ENCODE measurements at regions not wholly inside any gene's neighbourhood (a gene's known extent, or its start where the extent isn't known, plus 50 kb on each side); places are given as distances from the start of the nearest gene placed in this dataset.

- TF ChIP-seq EZH2phosphoT487 (IDR thresholded peaks at IDR 0.05; ENCODE audit: borderline replicate concordance, low read depth, low read length) (no peak), CTCF (conservative IDR thresholded peaks at IDR 0.05; ENCODE audit: low read length) (no peak)
- no peaks in the 10 kb centered on the region for H3K9me3 ChIP-seq (ENCODE audit: low read length)
- H3K4me3 ChIP-seq (ENCODE audit: low read depth, low read length, poor library complexity, severe bottlenecking) = no peak overlapping the region
- H3K9me2 ChIP-seq (ENCODE audit: insufficient read depth, low read length) = no peaks in the 10 kb centered on the region
- no peaks in the 10 kb centered on the region for H3K4me1 ChIP-seq (ENCODE audit: insufficient read depth, low read length, poor library complexity, severe bottlenecking)
- no peak overlapping the region for H3K4me2 ChIP-seq (ENCODE audit: low read length)
- no peaks in the 10 kb centered on the region for H3K36me3 ChIP-seq (ENCODE audit: insufficient read depth, low read length)
- ChIA-PET CTCF (ENCODE audit: unreplicated experiment) (no interaction called here), POLR2A (no interaction called here)
- no peak overlapping the region for H2AFZ ChIP-seq (ENCODE audit: low read length)
- H3K79me2 ChIP-seq (ENCODE audit: insufficient read depth, low read depth, low read length) = no peaks in the 10 kb centered on the region
- no TSS peak for BruUV-seq (replicated peaks)
- intact Hi-C loops (cut with micrococcal nuclease; ENCODE audit: unreplicated experiment) = no loop called here
- H3K27ac ChIP-seq (ENCODE audit: low read depth, low read length, poor library complexity, severe bottlenecking) = no peak overlapping the region
- no peaks in the 10 kb centered on the region for H4K20me1 ChIP-seq (ENCODE audit: insufficient read depth, low read length)
- no peak for DNase-seq (ENCODE audit: low spot score)
Observed at GRCh38 chr2:209049608-209050007, 374.2 kb upstream of the MAP2 start.

GRCh38 chr2:209062210-209062609, 361.6 kb upstream of the MAP2 start:
- CTCF ChIA-PET (ENCODE audit: unreplicated experiment) = no interaction called here
- no peak overlapping the region for H3K4me2 ChIP-seq (ENCODE audit: low read length)
- H3K27ac ChIP-seq (ENCODE audit: low read depth, low read length, poor library complexity, severe bottlenecking) = no peak overlapping the region
- H3K79me2 ChIP-seq (ENCODE audit: insufficient read depth, low read depth, low read length) = no peaks in the 10 kb centered on the region
- no peaks in the 10 kb centered on the region for H4K20me1 ChIP-seq (ENCODE audit: insufficient read depth, low read length)
- no peak for TF ChIP-seq CTCF (conservative IDR thresholded peaks at IDR 0.05; ENCODE audit: low read length)
- POLR2A ChIA-PET = no interaction called here
- H2AFZ ChIP-seq (ENCODE audit: low read length) = no peak overlapping the region
- H3K9me2 ChIP-seq (ENCODE audit: insufficient read depth, low read length) = no peaks in the 10 kb centered on the region
- H3K4me1 ChIP-seq (ENCODE audit: insufficient read depth, low read length, poor library complexity, severe bottlenecking) = no peaks in the 10 kb centered on the region
- H3K36me3 ChIP-seq (ENCODE audit: insufficient read depth, low read length) = no peaks in the 10 kb centered on the region
- intact Hi-C loops (cut with micrococcal nuclease; ENCODE audit: unreplicated experiment) = no loop called here
- DNase-seq (ENCODE audit: low spot score) = no peak
- H3K9me3 ChIP-seq (ENCODE audit: low read length) = peaks cover 5% of the 10 kb centered on the region; the same call in 1 of the 2 replicates
- no peak overlapping the region for H3K4me3 ChIP-seq (ENCODE audit: low read depth, low read length, poor library complexity, severe bottlenecking)
- no TSS peak for BruUV-seq (replicated peaks)

- Histone ChIP-seq H3K9me2 (ENCODE audit: insufficient read depth, low read length) (no peaks in the 10 kb centered on the region), H3K4me1 (ENCODE audit: insufficient read depth, low read length, poor library complexity, severe bottlenecking) (no peaks in the 10 kb centered on the region), H3K4me3 (ENCODE audit: low read depth, low read length, poor library complexity, severe bottlenecking) (no peak overlapping the region), H3K79me2 (ENCODE audit: insufficient read depth, low read depth, low read length) (no peaks in the 10 kb centered on the region), H3K9me3 (ENCODE audit: low read length) (no peaks in the 10 kb centered on the region), H3K27ac (ENCODE audit: low read depth, low read length, poor library complexity, severe bottlenecking) (no peak overlapping the region), H2AFZ (ENCODE audit: low read length) (no peak overlapping the region), H3K36me3 (ENCODE audit: insufficient read depth, low read length) (no peaks in the 10 kb centered on the region), H4K20me1 (ENCODE audit: insufficient read depth, low read length) (no peaks in the 10 kb centered on the region), H3K4me2 (ENCODE audit: low read length) (no peak overlapping the region)
- no peak for DNase-seq (ENCODE audit: low spot score)
- intact Hi-C loops (cut with micrococcal nuclease; ENCODE audit: unreplicated experiment) = no loop called here
- no TSS peak for BruUV-seq (replicated peaks)
- ChIA-PET CTCF (ENCODE audit: unreplicated experiment) (no interaction called here), POLR2A (no interaction called here)
- TF ChIP-seq CTCF (conservative IDR thresholded peaks at IDR 0.05; ENCODE audit: low read length) (no peak), EZH2phosphoT487 (IDR thresholded peaks at IDR 0.05; ENCODE audit: borderline replicate concordance, low read depth, low read length) (no peak)
Observed at GRCh38 chr2:209070262-209070661, 353.6 kb upstream of the MAP2 start.
